Activated T-cell treated with anti-CD3 and anti-CD28 coated beads for 48 hours (primary cell): ENCODE measurements at regions not wholly inside any gene's neighbourhood (a gene's known extent, or its start where the extent isn't known, plus 50 kb on each side); places are given as distances from the start of the nearest gene placed in this dataset.
"Not testable (repeated sequence)": the region's sequence is repeated elsewhere in the genome, so short reads cannot be mapped to it uniquely, and the experiment has no call there.

ENCODE experiments used
- DNase-seq: peaks from one replicate; pipeline ENCODE4 v3.0.0-alpha.2; 2020; ENCODE audit warnings: low read depth

- DNase-seq, result no peak
These were observed 387.0 kb upstream of the KCND2 start for GRCh38 chr7:119886007-119886406.

GRCh38 chr7:119886525-119886924 lies 386.4 kb upstream of the KCND2 start:
- not testable (repeated sequence) for DNase-seq

DNA sequence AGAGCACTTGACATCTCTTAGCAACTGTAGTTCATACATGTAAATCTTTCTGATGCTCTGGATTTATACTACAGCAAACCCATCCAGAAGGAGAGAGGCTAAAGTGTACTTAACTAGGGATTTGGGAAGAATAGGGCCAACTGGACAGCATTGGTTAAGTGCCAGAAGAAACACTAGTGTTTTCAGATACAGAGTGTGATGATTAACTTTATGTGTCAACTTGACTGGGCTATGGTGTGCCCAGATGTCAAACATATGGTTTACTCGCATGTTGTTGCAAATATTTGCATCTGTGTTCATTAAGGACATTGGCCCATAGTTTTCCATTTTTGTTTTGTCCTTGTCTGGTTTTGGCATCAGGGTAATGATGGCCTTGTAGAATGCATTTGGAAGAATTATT lies 384.7 kb upstream of the KCND2 start:
- no peak for DNase-seq

DNA sequence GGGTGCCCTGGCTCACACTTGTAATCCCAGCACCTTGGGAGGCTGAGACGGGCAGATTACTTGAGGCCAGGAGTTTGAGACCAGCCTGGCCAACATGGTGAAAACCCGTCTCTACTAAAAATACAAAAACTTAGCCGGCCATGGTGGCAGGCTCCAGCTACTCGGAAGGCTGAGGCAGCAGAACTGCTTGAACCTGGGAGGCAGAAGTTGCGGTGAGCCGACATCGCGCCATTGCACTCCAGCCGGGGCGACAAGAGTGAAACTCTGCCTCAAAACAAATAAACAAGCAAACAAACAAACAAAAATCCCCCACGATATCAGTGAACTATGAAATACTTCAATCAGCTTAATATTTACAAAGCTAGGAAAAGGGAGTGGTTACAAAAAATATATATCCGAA lies 382.3 kb upstream of the KCND2 start:
- no peak for DNase-seq

- no peak for DNase-seq
These were observed 377.7 kb upstream of the KCND2 start for GRCh38 chr7:119895320-119895719.

GRCh38 chr7:119896386-119896785 lies 376.6 kb upstream of the KCND2 start:
- no peak for DNase-seq

- DNase-seq, result no peak
These were observed 371.8 kb upstream of the KCND2 start for GRCh38 chr7:119900996-119901672.

- no peak for DNase-seq
These were observed 369.9 kb upstream of the KCND2 start for GRCh38 chr7:119903085-119903484.

DNA sequence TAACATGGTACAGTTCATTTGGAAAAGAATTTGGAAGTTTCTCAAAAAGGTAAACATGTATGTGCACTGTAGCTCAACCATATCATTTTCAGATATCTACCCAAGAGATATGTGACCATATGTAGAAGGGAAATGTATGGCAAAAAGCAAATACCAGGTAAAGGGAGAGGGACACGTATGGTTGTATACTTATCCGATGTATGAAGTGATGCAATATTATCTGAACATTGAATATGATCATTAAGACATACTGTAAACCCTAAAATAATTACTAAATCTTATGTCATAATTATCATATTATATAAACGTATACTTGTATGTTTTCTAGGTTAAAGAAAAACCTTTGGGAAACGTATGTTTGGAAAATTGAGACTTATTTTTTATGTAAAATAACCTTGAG lies 367.5 kb upstream of the KCND2 start:
- no peak for DNase-seq

- DNase-seq, result no peak
These were observed 364.0 kb upstream of the KCND2 start for GRCh38 chr7:119908948-119909347.

DNA sequence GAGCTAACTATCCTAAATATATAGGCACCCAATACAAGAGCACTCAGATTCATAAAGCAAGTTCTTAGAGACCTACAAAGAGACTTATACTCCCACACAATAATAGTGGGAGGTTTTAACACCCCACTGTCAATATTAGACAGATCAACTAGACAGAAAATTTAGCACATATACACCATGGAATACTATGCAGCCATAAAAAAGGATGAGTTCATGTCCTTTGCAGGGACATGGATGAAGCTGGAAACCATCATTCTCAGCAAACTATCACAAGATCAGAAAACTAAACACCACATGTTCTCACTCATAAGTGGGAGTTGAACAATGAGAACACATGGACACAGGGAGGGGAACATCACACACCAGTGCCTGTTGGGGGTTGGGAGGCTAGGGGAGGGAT lies 358.9 kb upstream of the KCND2 start:
- not testable (repeated sequence) for DNase-seq

GRCh38 chr7:119916501-119916900 lies 356.5 kb upstream of the KCND2 start:
- no peak for DNase-seq

DNA sequence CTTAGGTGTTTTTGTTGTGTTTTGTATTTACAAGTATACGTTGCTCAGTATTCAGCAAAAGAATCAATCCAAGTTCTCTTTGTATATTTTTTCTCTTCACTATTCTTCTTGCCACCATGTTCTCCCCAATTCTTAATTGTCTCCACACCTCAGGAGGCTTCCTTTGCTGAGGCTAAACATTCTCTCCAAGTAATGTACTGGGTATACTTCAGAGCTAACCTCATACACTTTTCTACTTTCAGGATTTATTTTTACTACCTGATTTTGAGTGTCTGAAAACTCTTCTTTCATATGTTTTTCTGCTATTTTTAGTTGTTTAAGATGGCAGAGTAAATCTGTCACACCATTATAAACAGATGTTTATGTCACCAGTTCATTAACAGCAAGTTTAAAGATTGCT lies 354.8 kb upstream of the KCND2 start:
- DNase-seq, result no peak

GRCh38 chr7:119919986-119920385 lies 353.0 kb upstream of the KCND2 start:
- DNase-seq, result no peak

DNA sequence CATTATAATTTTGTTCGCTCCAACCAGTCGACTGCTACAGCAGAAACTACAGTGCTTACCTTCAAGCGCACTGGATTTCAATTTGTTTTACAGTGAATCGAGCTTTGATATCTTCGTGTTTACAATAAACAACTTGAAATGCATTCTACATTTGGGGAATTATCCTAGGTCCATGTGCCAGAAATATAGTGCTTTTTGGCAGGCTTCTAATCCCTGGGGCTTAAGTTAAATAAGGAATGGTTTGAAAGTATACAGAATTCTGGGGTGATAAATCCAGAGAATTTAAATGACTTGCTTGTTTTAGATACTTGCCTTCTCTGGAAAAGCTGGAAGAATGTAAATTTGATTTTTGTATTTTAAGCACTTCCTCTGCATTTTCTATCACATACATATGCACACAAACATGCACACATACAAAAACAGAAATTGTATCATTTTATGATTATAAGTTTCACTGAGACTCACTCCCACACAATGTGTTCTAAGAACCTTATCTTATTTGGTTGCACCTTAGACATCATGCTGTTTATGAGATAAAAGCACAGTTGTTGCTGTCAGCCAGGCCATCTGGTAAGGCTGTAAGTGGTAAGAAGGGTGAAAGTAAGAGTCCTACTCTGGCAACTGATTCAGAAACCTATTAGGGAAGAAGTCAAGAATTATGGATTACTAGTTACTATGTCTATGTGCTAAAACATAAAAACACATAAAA lies 347.2 kb upstream of the KCND2 start:
- DNase-seq, result no peak

DNA sequence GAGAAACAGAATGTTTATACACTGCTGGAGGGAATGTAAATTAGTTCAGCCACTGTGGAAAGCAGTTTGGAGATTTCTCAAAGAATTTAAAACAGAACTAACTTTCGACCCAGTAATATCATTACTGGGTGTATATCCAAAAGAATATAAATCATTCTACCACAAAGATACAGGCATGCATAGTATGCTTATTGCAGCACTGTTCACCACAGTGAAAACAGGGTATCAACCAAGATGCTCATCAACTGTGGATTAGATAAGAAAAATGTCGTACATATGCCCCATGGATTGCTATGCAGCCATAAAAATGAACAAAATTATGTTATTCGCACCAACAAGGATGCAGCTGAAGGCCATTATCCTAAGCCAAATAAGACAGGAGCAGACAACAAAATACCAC lies 343.1 kb upstream of the KCND2 start:
- DNase-seq, result no peak

DNA sequence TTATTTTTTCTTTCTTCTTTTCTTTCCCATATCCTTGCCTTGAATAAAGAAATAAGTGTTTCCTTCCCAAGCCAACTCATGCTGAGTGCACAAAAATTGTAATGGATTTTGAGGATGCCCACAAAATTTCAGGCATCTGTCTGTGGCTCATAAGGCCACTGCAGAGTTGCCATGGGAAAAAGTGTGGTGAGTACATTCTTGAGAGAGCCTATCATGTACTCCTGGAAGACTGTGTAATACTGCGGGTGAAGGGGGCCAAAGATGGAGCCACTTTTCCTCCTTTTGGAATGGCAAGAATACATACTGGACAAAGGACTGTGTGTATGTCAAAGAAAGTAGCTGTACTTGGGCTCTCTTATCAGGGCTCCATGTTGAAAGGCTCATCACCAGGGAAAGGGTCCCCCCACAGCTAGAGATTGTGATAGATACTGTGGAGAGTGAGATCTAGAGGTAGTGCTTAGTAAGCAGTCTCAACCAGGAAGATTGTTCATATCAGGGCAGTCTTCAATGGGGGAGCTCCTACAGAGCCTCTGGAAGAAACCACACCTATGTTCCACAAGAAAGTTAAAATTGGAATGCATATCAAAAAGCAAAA lies 341.6 kb upstream of the KCND2 start:
- no peak for DNase-seq

- DNase-seq, result no peak
These were observed 337.5 kb upstream of the KCND2 start for GRCh38 chr7:119935418-119936025.

DNA sequence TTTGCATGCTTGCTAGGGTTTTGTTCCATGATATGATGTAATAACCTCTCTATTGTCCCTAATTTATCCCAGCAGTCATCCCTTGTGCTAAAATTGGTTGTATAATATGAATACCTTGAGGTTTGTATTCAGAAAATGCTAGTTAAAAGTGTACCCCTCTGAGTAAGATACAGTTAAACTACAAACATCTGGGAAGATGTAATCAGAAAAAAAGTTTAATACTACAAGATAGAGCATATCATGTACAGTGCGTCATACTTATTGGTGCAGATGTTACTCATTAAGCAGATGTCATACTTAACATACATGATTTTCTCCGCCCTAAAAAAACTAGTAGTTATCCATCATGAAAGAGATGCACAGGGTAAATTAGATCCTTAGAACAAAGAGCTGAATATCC lies 336.1 kb upstream of the KCND2 start:
- no peak for DNase-seq

- DNase-seq, result no peak
These were observed 335.2 kb upstream of the KCND2 start for GRCh38 chr7:119937745-119938144.

- no peak for DNase-seq
These were observed 328.9 kb upstream of the KCND2 start for GRCh38 chr7:119943942-119944600.

DNA sequence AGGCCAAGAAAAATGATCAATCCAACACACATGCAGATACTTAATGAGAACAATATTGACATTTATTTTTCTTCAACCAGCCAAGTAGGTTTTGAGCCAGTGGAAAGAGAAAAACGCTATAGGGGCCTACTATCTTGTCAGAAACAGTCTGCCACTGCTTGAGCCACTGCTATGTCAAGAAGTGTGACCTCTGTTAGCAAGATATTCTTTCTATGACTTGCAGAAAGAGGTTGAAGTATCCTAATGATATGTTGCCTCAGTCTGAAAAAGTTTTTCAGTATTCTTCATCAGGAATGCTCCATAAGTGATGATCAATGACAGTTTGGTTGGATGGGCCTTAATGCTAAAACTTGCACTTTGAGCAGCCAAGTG lies 328.4 kb upstream of the KCND2 start:
- DNase-seq, result no peak

DNA sequence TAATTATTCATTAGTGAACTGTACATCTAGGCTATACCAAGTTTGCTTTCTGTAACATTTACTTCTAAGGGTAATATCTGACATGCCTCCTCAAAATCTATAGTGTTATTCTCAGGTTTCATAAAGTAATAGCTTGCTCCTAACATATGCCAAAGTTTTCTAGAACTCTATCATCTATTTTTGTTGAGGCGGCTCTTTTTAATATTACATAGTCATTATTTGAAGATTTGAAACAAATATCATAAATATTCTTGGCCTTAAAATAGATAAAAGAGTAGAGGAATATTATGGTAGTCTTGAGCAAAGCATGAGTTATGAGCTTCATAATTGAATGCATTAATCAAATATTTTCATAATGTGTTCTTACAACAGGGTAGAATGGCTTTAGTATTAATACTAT lies 327.2 kb upstream of the KCND2 start:
- no peak for DNase-seq
